ENCODE measurements at regions not wholly inside any gene's neighbourhood (a gene's known extent, or its start where the extent isn't known, plus 50 kb on each side); places are given as distances from the start of the nearest gene placed in this dataset.

GRCh38 chr3:13222891-13223573 lies 149.8 kb upstream of the IQSEC1 start:
- H3K4me3 ChIP-seq (ENCODE audit: low read depth, low read length): no peak overlapping the region
- H3K36me3 ChIP-seq (ENCODE audit: control insufficient read depth, insufficient read depth, low read length): no peaks in the 10 kb centered on the region
- H3K9me3 ChIP-seq (ENCODE audit: control insufficient read depth, insufficient read depth, low read length): no peaks in the 10 kb centered on the region
- no peak overlapping the region for H3K9ac ChIP-seq (ENCODE audit: low read depth, low read length)
- H3K27me3 ChIP-seq (ENCODE audit: control insufficient read depth, insufficient read depth, low read length): no peaks in the 10 kb centered on the region
- no peaks in the 10 kb centered on the region; the same call in 1 of the 2 replicates for H3K4me1 ChIP-seq (ENCODE audit: control insufficient read depth, insufficient read depth, low read length)
- no peak overlapping the region for H3K27ac ChIP-seq (ENCODE audit: low read depth, low read length)

GRCh38 chr3:13222131-13222530 lies 148.9 kb upstream of the IQSEC1 start:
- Histone ChIP-seq H3K4me1 (ENCODE audit: control insufficient read depth, insufficient read depth, low read length) (peaks cover 3% of the 10 kb centered on the region; the same call in 1 of the 2 replicates), H3K27ac (ENCODE audit: low read depth, low read length) (no peak overlapping the region), H3K27me3 (ENCODE audit: control insufficient read depth, insufficient read depth, low read length) (no peaks in the 10 kb centered on the region), H3K9ac (ENCODE audit: low read depth, low read length) (no peak overlapping the region), H3K36me3 (ENCODE audit: control insufficient read depth, insufficient read depth, low read length) (no peaks in the 10 kb centered on the region), H3K4me3 (ENCODE audit: low read depth, low read length) (no peak overlapping the region), H3K9me3 (ENCODE audit: control insufficient read depth, insufficient read depth, low read length) (no peaks in the 10 kb centered on the region)

GRCh38 chr3:13221491-13222061 lies 148.3 kb upstream of the IQSEC1 start:
- Histone ChIP-seq H3K27ac (ENCODE audit: low read depth, low read length) (no peak overlapping the region), H3K36me3 (ENCODE audit: control insufficient read depth, insufficient read depth, low read length) (no peaks in the 10 kb centered on the region), H3K4me3 (ENCODE audit: low read depth, low read length) (no peak overlapping the region), H3K9ac (ENCODE audit: low read depth, low read length) (no peak overlapping the region), H3K27me3 (ENCODE audit: control insufficient read depth, insufficient read depth, low read length) (no peaks in the 10 kb centered on the region), H3K9me3 (ENCODE audit: control insufficient read depth, insufficient read depth, low read length) (no peaks in the 10 kb centered on the region), H3K4me1 (ENCODE audit: control insufficient read depth, insufficient read depth, low read length) (peaks cover 3% of the 10 kb centered on the region; the same call in 1 of the 2 replicates)

- Histone ChIP-seq H3K27ac (ENCODE audit: low read depth, low read length) (no peak overlapping the region), H3K4me1 (ENCODE audit: control insufficient read depth, insufficient read depth, low read length) (peaks cover 3% of the 10 kb centered on the region; the same call in 1 of the 2 replicates), H3K36me3 (ENCODE audit: control insufficient read depth, insufficient read depth, low read length) (no peaks in the 10 kb centered on the region), H3K4me3 (ENCODE audit: low read depth, low read length) (no peak overlapping the region), H3K9me3 (ENCODE audit: control insufficient read depth, insufficient read depth, low read length) (no peaks in the 10 kb centered on the region), H3K9ac (ENCODE audit: low read depth, low read length) (no peak overlapping the region), H3K27me3 (ENCODE audit: control insufficient read depth, insufficient read depth, low read length) (no peaks in the 10 kb centered on the region)
Observed at GRCh38 chr3:13220991-13221390, 147.8 kb upstream of the IQSEC1 start.

GRCh38 chr3:13219902-13220296 lies 146.7 kb upstream of the IQSEC1 start:
- no peak overlapping the region for H3K9ac ChIP-seq (ENCODE audit: low read depth, low read length)
- no peaks in the 10 kb centered on the region for H3K36me3 ChIP-seq (ENCODE audit: control insufficient read depth, insufficient read depth, low read length)
- H3K4me3 ChIP-seq (ENCODE audit: low read depth, low read length): no peak overlapping the region
- no peak overlapping the region for H3K27ac ChIP-seq (ENCODE audit: low read depth, low read length)
- no peaks in the 10 kb centered on the region for H3K27me3 ChIP-seq (ENCODE audit: control insufficient read depth, insufficient read depth, low read length)
- peaks cover 3% of the 10 kb centered on the region; the same call in 1 of the 2 replicates for H3K4me1 ChIP-seq (ENCODE audit: control insufficient read depth, insufficient read depth, low read length)
- no peaks in the 10 kb centered on the region for H3K9me3 ChIP-seq (ENCODE audit: control insufficient read depth, insufficient read depth, low read length)

GRCh38 chr3:13219077-13219901 lies 146.1 kb upstream of the IQSEC1 start:
- Histone ChIP-seq H3K9me3 (ENCODE audit: control insufficient read depth, insufficient read depth, low read length) (no peaks in the 10 kb centered on the region), H3K4me1 (ENCODE audit: control insufficient read depth, insufficient read depth, low read length) (peaks cover 3% of the 10 kb centered on the region; the same call in 1 of the 2 replicates), H3K27me3 (ENCODE audit: control insufficient read depth, insufficient read depth, low read length) (no peaks in the 10 kb centered on the region), H3K9ac (ENCODE audit: low read depth, low read length) (no peak overlapping the region), H3K4me3 (ENCODE audit: low read depth, low read length) (no peak overlapping the region), H3K27ac (ENCODE audit: low read depth, low read length) (no peak overlapping the region), H3K36me3 (ENCODE audit: control insufficient read depth, insufficient read depth, low read length) (no peaks in the 10 kb centered on the region)

GRCh38 chr3:13218541-13218908 lies 145.3 kb upstream of the IQSEC1 start:
- H3K36me3 ChIP-seq (ENCODE audit: control insufficient read depth, insufficient read depth, low read length): no peaks in the 10 kb centered on the region
- no peak overlapping the region for H3K9ac ChIP-seq (ENCODE audit: low read depth, low read length)
- H3K9me3 ChIP-seq (ENCODE audit: control insufficient read depth, insufficient read depth, low read length): no peaks in the 10 kb centered on the region
- H3K4me1 ChIP-seq (ENCODE audit: control insufficient read depth, insufficient read depth, low read length): peaks cover 3% of the 10 kb centered on the region; the same call in 1 of the 2 replicates
- H3K27me3 ChIP-seq (ENCODE audit: control insufficient read depth, insufficient read depth, low read length): no peaks in the 10 kb centered on the region
- no peak overlapping the region for H3K4me3 ChIP-seq (ENCODE audit: low read depth, low read length)
- no peak overlapping the region for H3K27ac ChIP-seq (ENCODE audit: low read depth, low read length)

- no peaks in the 10 kb centered on the region for H3K9me3 ChIP-seq (ENCODE audit: control insufficient read depth, insufficient read depth, low read length)
- H3K4me3 ChIP-seq (ENCODE audit: low read depth, low read length): no peak overlapping the region
- peak overlapping the region; percentile 26 for H3K27ac ChIP-seq (ENCODE audit: low read depth, low read length)
- no peaks in the 10 kb centered on the region for H3K36me3 ChIP-seq (ENCODE audit: control insufficient read depth, insufficient read depth, low read length)
- H3K9ac ChIP-seq (ENCODE audit: low read depth, low read length): no peak overlapping the region
- no peaks in the 10 kb centered on the region for H3K27me3 ChIP-seq (ENCODE audit: control insufficient read depth, insufficient read depth, low read length)
- H3K4me1 ChIP-seq (ENCODE audit: control insufficient read depth, insufficient read depth, low read length): peaks cover 3% of the 10 kb centered on the region; the same call in 1 of the 2 replicates
Observed at GRCh38 chr3:13217736-13218540, 144.7 kb upstream of the IQSEC1 start.

GRCh38 chr3:13217253-13217652 lies 144.0 kb upstream of the IQSEC1 start:
- H3K4me3 ChIP-seq (ENCODE audit: low read depth, low read length): no peak overlapping the region
- H3K36me3 ChIP-seq (ENCODE audit: control insufficient read depth, insufficient read depth, low read length): no peaks in the 10 kb centered on the region
- H3K4me1 ChIP-seq (ENCODE audit: control insufficient read depth, insufficient read depth, low read length): peaks cover 3% of the 10 kb centered on the region; the same call in 1 of the 2 replicates
- no peaks in the 10 kb centered on the region for H3K9me3 ChIP-seq (ENCODE audit: control insufficient read depth, insufficient read depth, low read length)
- H3K9ac ChIP-seq (ENCODE audit: low read depth, low read length): no peak overlapping the region
- no peak overlapping the region for H3K27ac ChIP-seq (ENCODE audit: low read depth, low read length)
- no peaks in the 10 kb centered on the region for H3K27me3 ChIP-seq (ENCODE audit: control insufficient read depth, insufficient read depth, low read length)

- Histone ChIP-seq H3K36me3 (ENCODE audit: control insufficient read depth, insufficient read depth, low read length) (no peaks in the 10 kb centered on the region), H3K4me1 (ENCODE audit: control insufficient read depth, insufficient read depth, low read length) (peaks cover 3% of the 10 kb centered on the region; the same call in 1 of the 2 replicates), H3K4me3 (ENCODE audit: low read depth, low read length) (no peak overlapping the region), H3K9ac (ENCODE audit: low read depth, low read length) (no peak overlapping the region), H3K27me3 (ENCODE audit: control insufficient read depth, insufficient read depth, low read length) (no peaks in the 10 kb centered on the region), H3K9me3 (ENCODE audit: control insufficient read depth, insufficient read depth, low read length) (no peaks in the 10 kb centered on the region), H3K27ac (ENCODE audit: low read depth, low read length) (no peak overlapping the region)
Observed at GRCh38 chr3:13215940-13216546, 142.8 kb upstream of the IQSEC1 start.

All from HUES48 (cell line).